GM12891 (cell line): ENCODE measurements at regions not wholly inside any gene's neighbourhood (a gene's known extent, or its start where the extent isn't known, plus 50 kb on each side); places are given as distances from the start of the nearest gene placed in this dataset.
A peak's percentile ranks its signal among the peaks of the same experiment; 100 is the strongest.

Source experiments
- DNase-seq: peaks from one replicate; pipeline ENCODE4 v3.0.0; 2011; ENCODE audit warnings: low spot score; ENCODE audit not compliant: insufficient read length
- FAIRE-seq: peaks from 2 replicates; lab custom pipeline; 2011; peaks lifted over from hg19 to GRCh38; lab: Jason Lieb, UNC
- PAX5 ChIP-seq: IDR thresholded peaks from 2 replicates; pipeline ENCODE4 v1.6.1; 2011; ENCODE audit warnings: low read length, moderate library complexity, mild to moderate bottlenecking; ENCODE audit not compliant: insufficient read depth, severe bottlenecking
- POLR2A ChIP-seq: IDR thresholded peaks from 2 replicates; pipeline ENCODE4 v1.6.1; 2011; ENCODE audit warnings: low read depth, low read length, control low read depth
- POLR2AphosphoS5 ChIP-seq: IDR thresholded peaks from 2 replicates; pipeline ENCODE4 v1.6.1; 2011; ENCODE audit warnings: low read depth, low read length, control low read depth
- POU2F2 ChIP-seq: IDR thresholded peaks from 2 replicates; pipeline ENCODE4 v1.6.1; 2011; ENCODE audit warnings: low read depth, mild to moderate bottlenecking, control low read depth, low read length, moderate library complexity
- SPI1 ChIP-seq: IDR thresholded peaks from 2 replicates; pipeline ENCODE4 v1.6.1; 2011; ENCODE audit warnings: low read depth, low read length, control low read depth
- TAF1 ChIP-seq: IDR thresholded peaks from 2 replicates; pipeline ENCODE4 v1.6.1; 2011; ENCODE audit warnings: low read depth, low read length, control low read depth

DNA sequence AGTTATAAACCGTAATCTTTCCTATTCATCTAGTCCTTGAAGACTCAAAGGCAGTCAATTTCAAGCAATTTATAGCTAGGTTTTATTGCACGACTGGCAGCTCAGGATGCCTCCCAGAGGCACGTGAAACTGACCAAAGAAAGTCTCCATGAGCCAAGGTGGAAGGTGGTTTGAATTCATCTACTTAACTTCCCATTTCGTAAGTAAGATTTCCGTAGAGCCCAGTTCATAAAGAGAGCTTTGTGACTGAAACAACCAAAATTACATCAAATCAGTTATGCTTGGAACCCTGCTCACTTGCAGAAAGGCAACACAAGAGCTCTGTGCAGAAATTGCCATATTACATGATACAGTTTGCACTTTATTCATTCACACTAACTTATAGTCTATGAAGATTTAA, 556.0 kb downstream of the TRIML1 start:
- no peak for DNase-seq
- no peak for FAIRE-seq
- TF ChIP-seq POLR2AphosphoS5: no peak
- TF ChIP-seq SPI1: no peak
- TF ChIP-seq POLR2A: no peak
- TF ChIP-seq PAX5: no peak
- TF ChIP-seq TAF1: no peak
- no peak for TF ChIP-seq POU2F2

GRCh38 chr4:188697243-188697642, 558.0 kb downstream of the TRIML1 start:
- no peak for DNase-seq
- no peak for FAIRE-seq
- TF ChIP-seq POLR2AphosphoS5 (no peak), PAX5 (no peak)

DNA sequence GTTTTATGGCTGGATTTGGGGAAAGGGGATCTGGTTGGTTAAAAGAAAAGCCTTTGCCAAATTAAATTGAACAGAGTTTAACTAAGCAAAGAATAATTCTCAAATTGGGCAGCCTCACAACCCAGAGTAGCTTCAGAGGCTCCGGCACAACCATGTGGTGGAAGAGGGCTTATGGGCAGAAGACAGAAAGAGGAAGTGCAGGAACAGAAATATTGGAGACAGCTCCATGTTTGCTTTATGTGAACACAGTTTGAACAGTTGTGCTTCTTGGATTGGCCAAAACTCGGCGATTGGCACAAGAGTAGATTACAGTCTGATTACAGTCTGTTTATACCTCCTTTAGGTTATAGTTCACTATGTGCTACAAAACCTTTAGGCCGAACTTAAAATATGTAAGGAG, 562.7 kb downstream of the TRIML1 start:
- DNase-seq (no peak), FAIRE-seq (no peak)
- TF ChIP-seq TAF1 (no peak), SPI1 (peak; percentile 25; the same call in 1 of the 2 replicates)

DNA sequence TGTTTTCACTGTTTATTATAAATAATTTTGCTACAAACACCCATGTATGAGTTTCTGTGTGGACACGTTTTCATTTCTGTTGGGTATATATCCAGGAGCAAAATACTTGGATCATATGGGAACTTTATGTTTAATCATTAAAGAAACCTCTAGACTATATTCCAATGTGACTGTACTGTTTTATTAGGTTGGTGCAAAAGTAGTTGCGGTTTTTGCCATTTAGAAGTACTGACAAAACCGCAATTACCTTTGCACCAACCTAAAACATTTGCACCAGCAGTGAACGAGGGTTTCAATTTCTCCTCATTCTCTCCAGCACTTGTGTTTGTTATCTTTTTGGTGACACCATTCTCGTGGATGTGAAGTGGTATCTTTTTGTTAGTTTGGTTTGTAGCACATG, 565.0 kb downstream of the TRIML1 start:
- no peak for DNase-seq
- FAIRE-seq: no peak
- TF ChIP-seq POLR2AphosphoS5 (no peak), SPI1 (no peak), PAX5 (no peak), TAF1 (no peak), POU2F2 (no peak), POLR2A (no peak)

DNA sequence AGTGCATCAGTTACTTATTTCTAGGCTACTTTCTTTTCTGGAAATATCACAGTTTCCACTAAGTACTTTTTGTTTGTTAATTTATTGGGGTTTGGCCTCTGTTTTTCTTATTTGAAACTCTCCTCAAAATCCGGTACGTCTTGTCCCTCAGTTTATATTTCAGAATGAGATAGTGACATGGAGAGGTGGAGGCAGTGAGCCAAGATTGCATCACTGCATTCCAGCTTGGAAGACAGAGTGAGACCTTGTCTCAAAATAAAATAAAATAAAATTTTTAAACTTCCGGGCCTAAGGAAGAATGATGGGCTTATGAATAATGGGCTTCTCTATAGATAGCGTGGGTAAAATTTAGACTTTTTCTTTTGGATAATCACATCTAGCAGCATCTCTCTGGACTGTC, 567.8 kb downstream of the TRIML1 start:
- TF ChIP-seq POLR2AphosphoS5: no peak
- no peak for TF ChIP-seq TAF1
- no peak for TF ChIP-seq SPI1
- no peak for TF ChIP-seq POLR2A
- no peak for TF ChIP-seq PAX5
- TF ChIP-seq POU2F2: no peak
- FAIRE-seq (no peak), DNase-seq (no peak)

DNA sequence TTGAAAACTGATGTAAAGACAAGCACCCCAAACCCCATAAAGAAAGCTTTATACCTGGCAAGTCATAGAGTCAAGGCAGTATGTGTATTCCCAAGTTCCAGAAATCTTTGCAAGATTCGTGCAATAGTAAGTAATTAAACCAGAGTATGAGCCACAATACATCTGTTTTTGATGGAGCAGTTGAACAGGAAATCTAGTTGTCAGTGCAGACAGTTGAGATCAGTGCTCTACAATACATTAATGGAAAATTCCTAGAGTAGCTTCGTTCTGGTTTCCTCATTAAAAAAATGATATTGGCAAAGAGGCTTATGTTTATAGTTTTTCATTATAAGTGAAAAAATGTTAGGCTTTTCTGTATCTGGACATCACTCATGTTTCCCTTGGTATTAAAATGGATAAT, 575.3 kb downstream of the TRIML1 start:
- TF ChIP-seq POLR2AphosphoS5: no peak
- no peak for TF ChIP-seq PAX5
- TF ChIP-seq TAF1: no peak
- TF ChIP-seq SPI1: no peak
- no peak for TF ChIP-seq POU2F2
- TF ChIP-seq POLR2A: no peak
- FAIRE-seq: no peak

DNA sequence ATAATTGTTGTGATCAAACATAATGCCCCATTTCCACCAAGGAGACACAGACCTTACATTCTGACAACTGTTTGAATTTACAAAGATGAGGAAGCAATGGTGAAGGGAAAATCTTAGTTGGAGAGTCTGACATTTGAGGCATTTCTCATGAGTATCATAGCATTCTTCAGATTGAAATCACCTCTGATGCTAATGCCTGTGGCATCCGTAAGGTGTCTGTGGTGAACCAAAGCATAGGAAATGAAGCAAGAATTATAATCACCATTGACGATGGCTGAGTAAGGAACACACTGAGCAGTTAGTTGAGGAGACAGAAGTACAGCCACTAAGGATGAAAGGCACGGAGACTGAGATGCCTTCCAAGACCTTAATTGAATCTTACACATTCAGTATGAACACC, 575.7 kb downstream of the TRIML1 start:
- TF ChIP-seq PAX5 (no peak), SPI1 (no peak), TAF1 (no peak), POLR2A (no peak), POU2F2 (no peak), POLR2AphosphoS5 (no peak)
- DNase-seq (no peak), FAIRE-seq (no peak)

More for the DNA sequence above, 575.3 kb downstream of the TRIML1 start:
- DNase-seq: no peak

- FAIRE-seq: no peak
- no peak for TF ChIP-seq POLR2A
- no peak for TF ChIP-seq POU2F2
- no peak for TF ChIP-seq TAF1
- no peak for TF ChIP-seq SPI1
- TF ChIP-seq POLR2AphosphoS5: no peak
- no peak for TF ChIP-seq PAX5
- no peak for DNase-seq
Measured at GRCh38 chr4:188717661-188718060, 578.4 kb downstream of the TRIML1 start.

GRCh38 chr4:188719794-188720193, 580.6 kb downstream of the TRIML1 start:
- TF ChIP-seq PAX5 (no peak), SPI1 (no peak), POU2F2 (no peak), TAF1 (no peak), POLR2AphosphoS5 (no peak), POLR2A (no peak)
- FAIRE-seq: no peak

DNA sequence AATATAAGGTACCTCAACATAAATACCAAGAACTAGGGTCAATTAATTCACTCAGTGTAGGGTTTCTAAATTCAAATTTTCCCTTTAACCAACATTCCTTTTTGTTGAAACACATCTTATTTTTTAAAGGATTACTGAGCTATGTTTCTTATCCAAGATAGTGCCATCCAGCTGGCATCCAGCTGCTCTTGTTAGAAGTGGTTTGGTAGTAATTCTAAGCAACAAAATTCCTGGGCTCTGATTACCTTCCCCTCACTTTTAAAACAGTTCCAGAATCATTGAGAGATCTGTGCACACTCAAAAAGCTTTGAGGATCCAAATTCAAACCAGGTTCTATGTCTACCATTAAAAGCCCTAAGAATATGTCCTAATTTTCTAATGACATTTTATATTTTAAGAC, 583.7 kb downstream of the TRIML1 start:
- no peak for TF ChIP-seq PAX5
- no peak for TF ChIP-seq POLR2A
- no peak for TF ChIP-seq POLR2AphosphoS5
- no peak for TF ChIP-seq TAF1
- no peak for TF ChIP-seq POU2F2
- no peak for TF ChIP-seq SPI1
- no peak for DNase-seq
- FAIRE-seq: no peak

More at GRCh38 chr4:188719794-188720193, 580.6 kb downstream of the TRIML1 start:
- no peak for DNase-seq

DNA sequence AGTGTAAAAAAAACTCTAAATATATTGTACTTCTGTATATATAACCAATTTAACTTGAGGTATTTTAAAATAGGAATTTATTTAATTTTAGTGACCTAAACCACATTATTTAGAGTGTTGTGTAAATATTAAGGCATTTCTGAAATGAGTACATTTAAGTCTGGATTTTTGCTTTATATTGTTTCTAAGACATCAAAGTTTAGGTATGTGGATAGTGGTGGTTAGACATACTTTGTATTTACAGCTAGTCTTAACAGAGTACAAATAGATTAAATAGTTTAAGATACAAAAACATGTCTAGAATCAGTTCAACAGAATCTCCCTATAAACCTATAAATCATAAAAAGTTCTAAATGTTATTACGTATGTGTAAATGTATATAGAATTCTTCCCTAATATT, 588.5 kb downstream of the TRIML1 start:
- FAIRE-seq: no peak
- DNase-seq: no peak
- TF ChIP-seq PAX5 (no peak), SPI1 (no peak), POLR2A (no peak), POU2F2 (no peak), POLR2AphosphoS5 (no peak), TAF1 (no peak)
